Eye (tissue), 1 donor: ENCODE measurements at regions not wholly inside any gene's neighbourhood (a gene's known extent, or its start where the extent isn't known, plus 50 kb on each side); places are given as distances from the start of the nearest gene placed in this dataset.

Source experiments
- DNase-seq: peaks from one replicate; pipeline ENCODE4 v3.0.0-alpha.2; 2015

- peak; percentile 82 for DNase-seq
Observed at GRCh38 chr3:39000008-39000450, 51.7 kb downstream of the SCN11A start.

- DNase-seq: no peak
Observed at GRCh38 chr3:38998086-38998485, 53.7 kb downstream of the SCN11A start.

- peak; percentile 46 for DNase-seq
Observed at GRCh38 chr3:38996193-38996592, 55.6 kb downstream of the SCN11A start.

- no peak for DNase-seq
Observed at GRCh38 chr3:38994251-38994650, 57.5 kb downstream of the SCN11A start.

- peak; percentile 8 for DNase-seq
Observed at GRCh38 chr3:38992117-38992760, 59.5 kb downstream of the SCN11A start.

- no peak for DNase-seq
Observed at GRCh38 chr3:38990621-38991020, 61.1 kb downstream of the SCN11A start.

- peak; percentile 51 for DNase-seq
Observed at GRCh38 chr3:38989917-38990510, 61.7 kb downstream of the SCN11A start.

GRCh38 chr3:38988955-38989354, 62.8 kb downstream of the SCN11A start:
- DNase-seq: no peak

GRCh38 chr3:38987456-38987855, 64.3 kb downstream of the SCN11A start:
- DNase-seq: peak; percentile 6

GRCh38 chr3:38986901-38987300, 64.8 kb downstream of the SCN11A start:
- peak; percentile 8 for DNase-seq

- DNase-seq: no peak
Observed at GRCh38 chr3:38985981-38986380, 65.8 kb downstream of the SCN11A start.

GRCh38 chr3:38985581-38985980, 66.2 kb downstream of the SCN11A start:
- DNase-seq: no peak

GRCh38 chr3:38984731-38985130, 67.0 kb downstream of the SCN11A start:
- DNase-seq: no peak

- no peak for DNase-seq
Observed at GRCh38 chr3:38984110-38984509, 67.6 kb downstream of the SCN11A start.

GRCh38 chr3:38980938-38981337, 70.8 kb downstream of the SCN11A start:
- DNase-seq: no peak

- no peak for DNase-seq
Observed at GRCh38 chr3:38978729-38979128, 73.0 kb downstream of the SCN11A start.

GRCh38 chr3:38970851-38971638, 80.7 kb downstream of the SCN11A start:
- DNase-seq: no peak

- DNase-seq: peak; percentile 59
Observed at GRCh38 chr3:38969317-38970235, 82.2 kb downstream of the SCN11A start.

GRCh38 chr3:38968891-38969290, 82.9 kb downstream of the SCN11A start:
- DNase-seq: no peak

GRCh38 chr3:38968403-38968802, 83.3 kb downstream of the SCN11A start:
- DNase-seq: no peak

- DNase-seq: no peak
Observed at GRCh38 chr3:38967693-38967989, 84.1 kb downstream of the SCN11A start.

GRCh38 chr3:38966811-38967692, 84.7 kb downstream of the SCN11A start:
- no peak for DNase-seq
